Activated T-helper 17 cell treated with anti-CD3 and anti-CD28 coated beads, Interleukin-2, amount 50 U/mL, for 72 hours (primary cell): ENCODE measurements at regions not wholly inside any gene's neighbourhood (a gene's known extent, or its start where the extent isn't known, plus 50 kb on each side); places are given as distances from the start of the nearest gene placed in this dataset.
A peak's percentile ranks its signal among the peaks of the same experiment; 100 is the strongest.

Experiments
- ATAC-seq: fragments of 150-1000 bp; cut with Tn5 transposase; replicated peaks from 2 replicates; pipeline ENCODE4 v1.10.0; 2021; ENCODE audit warnings: mild to moderate bottlenecking, moderate library complexity
- H3K27ac Mint-ChIP-seq: one replicate; pipeline ENCODE4 v1.8.0; 2022; ENCODE audit warnings: mixed read lengths
- H3K27me3 Mint-ChIP-seq: one replicate; pipeline ENCODE4 v1.8.0; 2022; ENCODE audit warnings: mixed read lengths
- H3K36me3 Mint-ChIP-seq: one replicate; pipeline ENCODE4 v1.8.0; 2022; ENCODE audit warnings: low read depth, mild to moderate bottlenecking, mixed read lengths
- H3K4me1 Mint-ChIP-seq: one replicate; pipeline ENCODE4 v1.8.0; 2022; ENCODE audit warnings: mixed read lengths
- H3K4me3 Mint-ChIP-seq: one replicate; pipeline ENCODE4 v1.8.0; 2022; ENCODE audit warnings: mild to moderate bottlenecking, mixed read lengths
- H3K9me3 Mint-ChIP-seq: one replicate; pipeline ENCODE4 v1.8.0; 2022; ENCODE audit warnings: mixed read lengths

- no peaks in the 10 kb centered on the region for H3K36me3 Mint-ChIP-seq
- no peak overlapping the region for H3K27ac Mint-ChIP-seq
- peaks cover 16% of the 10 kb centered on the region for H3K9me3 Mint-ChIP-seq
- no peak for ATAC-seq
- no peaks in the 10 kb centered on the region for H3K4me1 Mint-ChIP-seq
- H3K4me3 Mint-ChIP-seq = no peak overlapping the region
- H3K27me3 Mint-ChIP-seq = no peaks in the 10 kb centered on the region
These were observed 732.8 kb upstream of the IGFBP3 start for GRCh38 chr7:46653848-46654247.

- Mint-ChIP-seq H3K27me3 (no peaks in the 10 kb centered on the region), H3K27ac (no peak overlapping the region), H3K9me3 (peaks cover 19% of the 10 kb centered on the region), H3K4me3 (no peak overlapping the region), H3K4me1 (no peaks in the 10 kb centered on the region), H3K36me3 (no peaks in the 10 kb centered on the region)
- no peak for ATAC-seq
These were observed 731.2 kb upstream of the IGFBP3 start for GRCh38 chr7:46652317-46652716.

- H3K27ac Mint-ChIP-seq = no peak overlapping the region
- H3K36me3 Mint-ChIP-seq = no peaks in the 10 kb centered on the region
- peak; percentile 52 for ATAC-seq
- H3K9me3 Mint-ChIP-seq = peaks cover 17% of the 10 kb centered on the region
- no peak overlapping the region for H3K4me3 Mint-ChIP-seq
- no peaks in the 10 kb centered on the region for H3K27me3 Mint-ChIP-seq
- no peaks in the 10 kb centered on the region for H3K4me1 Mint-ChIP-seq
These were observed 730.6 kb upstream of the IGFBP3 start for GRCh38 chr7:46651561-46652088.

GRCh38 chr7:46651070-46651469 is 730.0 kb upstream of the IGFBP3 start:
- Mint-ChIP-seq H3K9me3 (peaks cover 17% of the 10 kb centered on the region), H3K27me3 (no peaks in the 10 kb centered on the region), H3K4me1 (no peaks in the 10 kb centered on the region), H3K4me3 (no peak overlapping the region), H3K27ac (no peak overlapping the region), H3K36me3 (no peaks in the 10 kb centered on the region)
- no peak for ATAC-seq

GRCh38 chr7:46649876-46650275 is 728.8 kb upstream of the IGFBP3 start:
- Mint-ChIP-seq H3K9me3 (peaks cover 17% of the 10 kb centered on the region), H3K27ac (no peak overlapping the region), H3K4me3 (no peak overlapping the region), H3K4me1 (no peaks in the 10 kb centered on the region), H3K27me3 (no peaks in the 10 kb centered on the region), H3K36me3 (no peaks in the 10 kb centered on the region)
- ATAC-seq = no peak

- H3K4me3 Mint-ChIP-seq = no peak overlapping the region
- no peaks in the 10 kb centered on the region for H3K4me1 Mint-ChIP-seq
- peaks cover 9% of the 10 kb centered on the region for H3K9me3 Mint-ChIP-seq
- no peaks in the 10 kb centered on the region for H3K36me3 Mint-ChIP-seq
- no peak for ATAC-seq
- no peaks in the 10 kb centered on the region for H3K27me3 Mint-ChIP-seq
- H3K27ac Mint-ChIP-seq = no peak overlapping the region
These were observed 717.0 kb upstream of the IGFBP3 start for GRCh38 chr7:46637793-46638735.

GRCh38 chr7:46636022-46636421 is 715.0 kb upstream of the IGFBP3 start:
- no peak overlapping the region for H3K27ac Mint-ChIP-seq
- no peaks in the 10 kb centered on the region for H3K4me1 Mint-ChIP-seq
- peaks cover 9% of the 10 kb centered on the region for H3K9me3 Mint-ChIP-seq
- ATAC-seq = no peak
- H3K27me3 Mint-ChIP-seq = no peaks in the 10 kb centered on the region
- H3K36me3 Mint-ChIP-seq = no peaks in the 10 kb centered on the region
- no peak overlapping the region for H3K4me3 Mint-ChIP-seq

- ATAC-seq = no peak
- Mint-ChIP-seq H3K36me3 (no peaks in the 10 kb centered on the region), H3K27ac (no peak overlapping the region), H3K27me3 (no peaks in the 10 kb centered on the region), H3K9me3 (no peaks in the 10 kb centered on the region), H3K4me1 (no peaks in the 10 kb centered on the region), H3K4me3 (no peak overlapping the region)
These were observed 712.7 kb upstream of the IGFBP3 start for GRCh38 chr7:46633630-46634240.

- H3K27ac Mint-ChIP-seq = no peak overlapping the region
- no peak overlapping the region for H3K4me3 Mint-ChIP-seq
- H3K27me3 Mint-ChIP-seq = no peaks in the 10 kb centered on the region
- no peaks in the 10 kb centered on the region for H3K4me1 Mint-ChIP-seq
- no peaks in the 10 kb centered on the region for H3K36me3 Mint-ChIP-seq
- no peaks in the 10 kb centered on the region for H3K9me3 Mint-ChIP-seq
- no peak for ATAC-seq
These were observed 712.1 kb upstream of the IGFBP3 start for GRCh38 chr7:46633200-46633599.

- Mint-ChIP-seq H3K4me3 (no peak overlapping the region), H3K36me3 (no peaks in the 10 kb centered on the region), H3K27me3 (no peaks in the 10 kb centered on the region), H3K9me3 (peaks cover 6% of the 10 kb centered on the region), H3K4me1 (no peaks in the 10 kb centered on the region), H3K27ac (no peak overlapping the region)
- ATAC-seq = no peak
These were observed 709.0 kb upstream of the IGFBP3 start for GRCh38 chr7:46630031-46630430.

GRCh38 chr7:46628389-46628788 is 707.3 kb upstream of the IGFBP3 start:
- H3K27ac Mint-ChIP-seq = no peak overlapping the region
- H3K4me1 Mint-ChIP-seq = no peaks in the 10 kb centered on the region
- H3K9me3 Mint-ChIP-seq = peaks cover 6% of the 10 kb centered on the region
- H3K4me3 Mint-ChIP-seq = no peak overlapping the region
- no peaks in the 10 kb centered on the region for H3K36me3 Mint-ChIP-seq
- H3K27me3 Mint-ChIP-seq = no peaks in the 10 kb centered on the region
- ATAC-seq = no peak

GRCh38 chr7:46626691-46627310 is 705.7 kb upstream of the IGFBP3 start:
- Mint-ChIP-seq H3K27ac (no peak overlapping the region), H3K27me3 (no peaks in the 10 kb centered on the region)

GRCh38 chr7:46626261-46626660 is 705.2 kb upstream of the IGFBP3 start:
- H3K36me3 Mint-ChIP-seq = no peaks in the 10 kb centered on the region
- H3K27me3 Mint-ChIP-seq = no peaks in the 10 kb centered on the region
- no peaks in the 10 kb centered on the region for H3K4me1 Mint-ChIP-seq
- H3K4me3 Mint-ChIP-seq = no peak overlapping the region
- peaks cover 6% of the 10 kb centered on the region for H3K9me3 Mint-ChIP-seq
- ATAC-seq = no peak
- no peak overlapping the region for H3K27ac Mint-ChIP-seq

More at GRCh38 chr7:46626691-46627310, 705.7 kb upstream of the IGFBP3 start:
- Mint-ChIP-seq H3K9me3 (peaks cover 6% of the 10 kb centered on the region), H3K4me3 (no peak overlapping the region), H3K36me3 (no peaks in the 10 kb centered on the region), H3K4me1 (no peaks in the 10 kb centered on the region)
- ATAC-seq = no peak

GRCh38 chr7:46625032-46625431 is 704.0 kb upstream of the IGFBP3 start:
- Mint-ChIP-seq H3K27ac (no peak overlapping the region), H3K36me3 (no peaks in the 10 kb centered on the region), H3K4me3 (no peak overlapping the region), H3K4me1 (no peaks in the 10 kb centered on the region), H3K9me3 (peaks cover 6% of the 10 kb centered on the region), H3K27me3 (no peaks in the 10 kb centered on the region)
- ATAC-seq = no peak
